HL-60 (cell line): ENCODE measurements at regions not wholly inside any gene's neighbourhood (a gene's known extent, or its start where the extent isn't known, plus 50 kb on each side); places are given as distances from the start of the nearest gene placed in this dataset.

Experiments used
- DNase-seq, 2 experiments: peaks; one replicate each; pipeline ENCODE4 v3.0.0-alpha.2; 2010 to 2020; ENCODE audit warnings: low read depth in 1 of 2, low spot score in 1 of 2
- H3K27ac ChIP-seq: fragments of 250-450 bp; sonication (Bioruptor Pico); replicated peaks from 2 replicates; pipeline ENCODE4 v1.5.1; 2020; ENCODE audit warnings: mild to moderate bottlenecking, moderate library complexity
- H3K27me3 ChIP-seq: fragments of 250-450 bp; sonication (Bioruptor Pico); 2 replicates; pipeline ENCODE4 v1.5.1; 2021; ENCODE audit warnings: mild to moderate bottlenecking, moderate library complexity; ENCODE audit not compliant: insufficient read depth, poor library complexity, severe bottlenecking
- H3K4me3 ChIP-seq: replicated peaks from 2 replicates; pipeline ENCODE4 v1.5.1; 2011; ENCODE audit warnings: mild to moderate bottlenecking, control low read depth, low read length; ENCODE audit not compliant: insufficient read depth
- GABPA ChIP-seq: IDR thresholded peaks from 2 replicates; pipeline ENCODE4 v1.6.1; 2012; ENCODE audit warnings: low read depth
- POLR2AphosphoS5 ChIP-seq: IDR thresholded peaks from 2 replicates; pipeline ENCODE4 v1.6.1; 2012; ENCODE audit warnings: low read depth
- SPI1 ChIP-seq: IDR thresholded peaks from 2 replicates; pipeline ENCODE4 v1.6.1; 2012; ENCODE audit warnings: low read depth, mild to moderate bottlenecking, borderline replicate concordance
- TF ChIP-seq, protein P1 (sequence below): IDR thresholded peaks from one replicate; pipeline ENCODE4 v1.5.1; 2011; ENCODE audit warnings: low read length, control low read depth, inconsistent platforms; ENCODE audit not compliant: insufficient read depth
- TF ChIP-seq, protein P2 (sequence below): IDR thresholded peaks from 2 replicates; pipeline ENCODE4 v1.6.1; 2012; ENCODE audit warnings: low read depth; ENCODE audit not compliant: insufficient replicate concordance

DNA sequence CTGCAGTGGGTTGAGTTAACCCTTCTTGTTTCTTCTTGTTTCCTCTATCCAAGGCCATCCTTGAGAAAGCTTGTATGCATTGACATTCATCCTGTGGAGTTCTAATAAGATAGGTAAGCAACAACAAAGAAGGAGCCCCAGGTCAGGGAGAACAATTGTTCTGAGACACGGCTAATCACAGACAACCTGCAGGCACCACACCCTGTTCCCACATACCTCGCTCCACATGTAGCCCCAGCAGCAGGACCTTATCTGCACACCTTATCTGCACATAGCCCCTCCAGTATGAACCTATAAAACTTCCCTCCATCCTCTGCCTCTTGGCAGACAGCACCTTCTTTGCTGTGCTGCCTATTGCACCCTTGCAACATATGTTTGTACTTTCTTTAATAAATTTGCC, 129.1 kb downstream of the MSL3 start:
- DNase-seq, result no peak
- TF ChIP-seq POLR2AphosphoS5 (no peak), SPI1 (no peak), GABPA (no peak)
- TF ChIP-seq, protein P1, sequence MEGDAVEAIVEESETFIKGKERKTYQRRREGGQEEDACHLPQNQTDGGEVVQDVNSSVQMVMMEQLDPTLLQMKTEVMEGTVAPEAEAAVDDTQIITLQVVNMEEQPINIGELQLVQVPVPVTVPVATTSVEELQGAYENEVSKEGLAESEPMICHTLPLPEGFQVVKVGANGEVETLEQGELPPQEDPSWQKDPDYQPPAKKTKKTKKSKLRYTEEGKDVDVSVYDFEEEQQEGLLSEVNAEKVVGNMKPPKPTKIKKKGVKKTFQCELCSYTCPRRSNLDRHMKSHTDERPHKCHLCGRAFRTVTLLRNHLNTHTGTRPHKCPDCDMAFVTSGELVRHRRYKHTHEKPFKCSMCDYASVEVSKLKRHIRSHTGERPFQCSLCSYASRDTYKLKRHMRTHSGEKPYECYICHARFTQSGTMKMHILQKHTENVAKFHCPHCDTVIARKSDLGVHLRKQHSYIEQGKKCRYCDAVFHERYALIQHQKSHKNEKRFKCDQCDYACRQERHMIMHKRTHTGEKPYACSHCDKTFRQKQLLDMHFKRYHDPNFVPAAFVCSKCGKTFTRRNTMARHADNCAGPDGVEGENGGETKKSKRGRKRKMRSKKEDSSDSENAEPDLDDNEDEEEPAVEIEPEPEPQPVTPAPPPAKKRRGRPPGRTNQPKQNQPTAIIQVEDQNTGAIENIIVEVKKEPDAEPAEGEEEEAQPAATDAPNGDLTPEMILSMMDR, result no peak
- TF ChIP-seq, protein P2, sequence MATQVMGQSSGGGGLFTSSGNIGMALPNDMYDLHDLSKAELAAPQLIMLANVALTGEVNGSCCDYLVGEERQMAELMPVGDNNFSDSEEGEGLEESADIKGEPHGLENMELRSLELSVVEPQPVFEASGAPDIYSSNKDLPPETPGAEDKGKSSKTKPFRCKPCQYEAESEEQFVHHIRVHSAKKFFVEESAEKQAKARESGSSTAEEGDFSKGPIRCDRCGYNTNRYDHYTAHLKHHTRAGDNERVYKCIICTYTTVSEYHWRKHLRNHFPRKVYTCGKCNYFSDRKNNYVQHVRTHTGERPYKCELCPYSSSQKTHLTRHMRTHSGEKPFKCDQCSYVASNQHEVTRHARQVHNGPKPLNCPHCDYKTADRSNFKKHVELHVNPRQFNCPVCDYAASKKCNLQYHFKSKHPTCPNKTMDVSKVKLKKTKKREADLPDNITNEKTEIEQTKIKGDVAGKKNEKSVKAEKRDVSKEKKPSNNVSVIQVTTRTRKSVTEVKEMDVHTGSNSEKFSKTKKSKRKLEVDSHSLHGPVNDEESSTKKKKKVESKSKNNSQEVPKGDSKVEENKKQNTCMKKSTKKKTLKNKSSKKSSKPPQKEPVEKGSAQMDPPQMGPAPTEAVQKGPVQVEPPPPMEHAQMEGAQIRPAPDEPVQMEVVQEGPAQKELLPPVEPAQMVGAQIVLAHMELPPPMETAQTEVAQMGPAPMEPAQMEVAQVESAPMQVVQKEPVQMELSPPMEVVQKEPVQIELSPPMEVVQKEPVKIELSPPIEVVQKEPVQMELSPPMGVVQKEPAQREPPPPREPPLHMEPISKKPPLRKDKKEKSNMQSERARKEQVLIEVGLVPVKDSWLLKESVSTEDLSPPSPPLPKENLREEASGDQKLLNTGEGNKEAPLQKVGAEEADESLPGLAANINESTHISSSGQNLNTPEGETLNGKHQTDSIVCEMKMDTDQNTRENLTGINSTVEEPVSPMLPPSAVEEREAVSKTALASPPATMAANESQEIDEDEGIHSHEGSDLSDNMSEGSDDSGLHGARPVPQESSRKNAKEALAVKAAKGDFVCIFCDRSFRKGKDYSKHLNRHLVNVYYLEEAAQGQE, result no peak
- Histone ChIP-seq H3K27ac (no peak overlapping the region), H3K27me3 (no peaks in the 10 kb centered on the region), H3K4me3 (no peak overlapping the region)

DNA sequence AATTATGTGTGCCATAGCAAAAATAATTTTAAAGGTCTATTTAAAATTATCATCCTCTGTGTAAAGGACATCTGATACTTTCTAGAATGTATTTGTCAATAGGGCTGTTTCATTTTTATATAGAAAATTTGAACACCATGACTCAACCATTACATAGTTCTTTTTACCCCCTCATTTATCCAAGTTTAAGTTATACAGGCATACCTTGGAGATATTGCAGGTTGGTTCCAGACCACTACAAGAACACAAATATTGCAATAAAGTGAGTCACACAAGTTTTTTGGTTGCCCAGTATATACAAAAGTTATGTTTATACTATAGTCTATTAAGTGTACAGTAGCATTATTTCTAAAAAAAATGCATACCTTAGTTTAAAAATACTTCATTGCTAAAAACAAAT, 130.4 kb downstream of the MSL3 start:
- no peaks in the 10 kb centered on the region for H3K27me3 ChIP-seq
- no peak overlapping the region for H3K27ac ChIP-seq
- no peak for DNase-seq
- no peak overlapping the region for H3K4me3 ChIP-seq
- TF ChIP-seq, protein P2, result no peak
- TF ChIP-seq SPI1 (no peak), POLR2AphosphoS5 (no peak), GABPA (no peak)
- TF ChIP-seq, protein P1, result no peak

DNA sequence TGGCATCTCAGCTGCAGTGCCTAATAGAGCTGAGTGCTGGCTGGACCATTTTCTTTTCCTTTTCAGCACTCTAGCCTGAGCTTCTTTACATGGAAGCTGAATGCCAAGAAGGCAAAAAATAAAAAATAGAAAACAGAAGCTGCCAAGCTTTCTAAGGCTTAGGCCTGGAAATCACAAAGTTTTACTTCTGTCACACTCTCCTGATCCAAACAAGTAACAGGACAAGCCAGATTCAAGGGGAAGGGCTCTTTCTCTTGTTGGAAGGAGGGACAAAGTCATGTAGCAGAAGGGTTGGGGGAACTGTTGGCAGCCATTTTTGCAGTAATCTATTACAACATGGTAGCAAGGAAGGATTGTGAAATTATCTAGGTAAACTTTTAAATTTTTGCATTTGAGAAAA, 131.8 kb downstream of the MSL3 start:
- TF ChIP-seq GABPA (no peak), SPI1 (no peak)
- TF ChIP-seq, protein P2, result no peak
- TF ChIP-seq, protein P1, result no peak
- Histone ChIP-seq H3K27me3 (no peaks in the 10 kb centered on the region), H3K4me3 (no peak overlapping the region), H3K27ac (no peak overlapping the region)
- DNase-seq, result no peak
